Myocyte (in vitro differentiated cells): ENCODE measurements at regions not wholly inside any gene's neighbourhood (a gene's known extent, or its start where the extent isn't known, plus 50 kb on each side); places are given as distances from the start of the nearest gene placed in this dataset.

Source experiments
- DNase-seq: peaks from one replicate; pipeline ENCODE4 v3.0.0-alpha.2; 2012; ENCODE audit warnings: low read depth

DNA sequence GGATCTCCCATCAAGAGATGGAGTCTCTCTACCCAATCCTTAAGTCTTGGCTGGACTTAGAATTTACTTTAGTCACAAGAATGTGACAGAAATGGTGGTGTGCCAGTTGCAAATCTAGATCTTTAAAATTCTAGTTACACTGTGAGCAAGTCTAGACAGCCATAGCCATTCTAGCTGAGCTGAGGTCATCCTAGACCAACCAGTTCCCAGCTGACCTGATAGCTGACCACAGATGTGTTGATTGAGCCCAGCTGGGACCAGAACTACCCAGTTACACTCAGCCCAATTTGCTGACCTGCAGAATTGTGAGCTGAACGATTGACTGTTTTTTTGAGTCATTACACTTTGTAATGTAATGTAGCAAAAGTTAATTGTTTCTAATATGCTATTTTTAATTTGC lies 251.8 kb downstream of the ADGRL2 start:
- DNase-seq: no peak

DNA sequence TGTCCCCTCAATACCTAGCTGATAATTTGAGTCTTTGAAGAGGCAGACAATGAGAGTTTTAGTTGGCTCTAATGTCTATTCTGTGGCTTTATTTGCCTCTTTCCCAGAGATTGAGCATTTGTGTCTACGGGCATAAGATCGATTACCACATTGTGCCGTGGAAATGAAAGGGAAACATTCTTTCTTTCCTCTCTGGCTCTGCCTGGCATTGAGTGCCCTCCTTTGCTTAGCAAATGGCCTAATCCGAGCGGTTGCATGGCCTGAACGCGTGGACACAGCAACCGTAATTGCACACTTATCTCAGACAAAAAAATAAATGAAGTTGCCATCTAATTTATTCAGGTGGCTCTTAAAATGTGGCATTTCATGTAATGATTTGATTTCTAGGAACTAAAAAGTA lies 247.9 kb downstream of the ADGRL2 start:
- no peak for DNase-seq

DNA sequence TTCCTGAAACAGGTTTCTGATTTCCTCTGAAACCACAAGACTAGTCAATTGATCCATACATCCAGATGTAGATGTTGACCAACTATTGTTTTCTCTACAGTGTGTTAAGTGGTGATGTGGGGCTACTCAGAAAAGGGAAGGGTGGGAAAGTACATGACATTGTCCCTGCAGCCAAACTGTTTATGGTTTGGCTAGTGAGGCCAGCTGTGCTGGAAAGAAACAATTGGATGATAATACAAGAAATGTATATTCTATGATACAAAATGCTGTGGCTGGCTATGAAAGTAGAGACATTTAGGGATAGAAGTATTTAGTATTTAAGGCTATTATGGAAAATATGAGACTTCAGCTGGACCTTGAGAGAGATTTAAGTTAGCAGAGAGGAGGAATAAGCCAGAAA lies 244.5 kb downstream of the ADGRL2 start:
- no peak for DNase-seq

DNA sequence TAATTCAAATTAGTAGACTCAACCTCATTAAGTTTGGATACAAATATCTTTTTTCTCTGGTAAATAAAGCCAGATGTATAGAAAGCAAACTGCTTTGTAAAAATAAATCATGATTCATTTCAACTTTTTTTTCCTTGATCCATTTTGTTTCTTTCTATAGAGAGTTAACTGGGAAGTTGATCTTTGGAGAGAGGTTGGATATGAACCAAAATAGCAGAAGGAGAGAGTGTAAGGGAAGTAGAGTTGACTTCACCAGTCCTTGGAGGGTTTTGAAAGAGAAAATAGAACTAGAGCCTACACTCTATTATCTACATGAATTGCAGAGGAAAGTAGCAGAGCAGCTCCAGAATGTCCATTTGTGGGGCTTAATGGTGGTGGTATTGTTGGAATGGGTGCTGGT lies 243.8 kb downstream of the ADGRL2 start:
- DNase-seq: no peak

DNA sequence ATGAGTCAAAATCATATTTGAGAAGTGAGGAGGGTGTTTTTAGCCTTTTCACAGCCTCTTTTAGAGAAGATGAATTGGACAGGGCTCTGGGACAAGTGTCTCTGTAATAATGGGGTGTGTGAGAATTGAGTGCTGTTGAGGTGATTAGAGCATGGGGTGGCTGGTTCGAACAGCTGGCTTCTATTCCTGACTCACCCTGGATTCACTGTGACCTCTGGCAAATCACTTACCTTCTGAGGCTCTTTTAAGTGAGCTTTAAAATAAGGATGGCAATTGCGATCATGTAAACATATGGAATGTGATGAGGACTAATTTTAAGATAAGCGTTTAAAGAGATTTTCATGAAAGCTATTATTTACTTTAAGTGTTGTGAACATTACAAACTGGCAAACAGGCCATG lies 243.4 kb downstream of the ADGRL2 start:
- no peak for DNase-seq

DNA sequence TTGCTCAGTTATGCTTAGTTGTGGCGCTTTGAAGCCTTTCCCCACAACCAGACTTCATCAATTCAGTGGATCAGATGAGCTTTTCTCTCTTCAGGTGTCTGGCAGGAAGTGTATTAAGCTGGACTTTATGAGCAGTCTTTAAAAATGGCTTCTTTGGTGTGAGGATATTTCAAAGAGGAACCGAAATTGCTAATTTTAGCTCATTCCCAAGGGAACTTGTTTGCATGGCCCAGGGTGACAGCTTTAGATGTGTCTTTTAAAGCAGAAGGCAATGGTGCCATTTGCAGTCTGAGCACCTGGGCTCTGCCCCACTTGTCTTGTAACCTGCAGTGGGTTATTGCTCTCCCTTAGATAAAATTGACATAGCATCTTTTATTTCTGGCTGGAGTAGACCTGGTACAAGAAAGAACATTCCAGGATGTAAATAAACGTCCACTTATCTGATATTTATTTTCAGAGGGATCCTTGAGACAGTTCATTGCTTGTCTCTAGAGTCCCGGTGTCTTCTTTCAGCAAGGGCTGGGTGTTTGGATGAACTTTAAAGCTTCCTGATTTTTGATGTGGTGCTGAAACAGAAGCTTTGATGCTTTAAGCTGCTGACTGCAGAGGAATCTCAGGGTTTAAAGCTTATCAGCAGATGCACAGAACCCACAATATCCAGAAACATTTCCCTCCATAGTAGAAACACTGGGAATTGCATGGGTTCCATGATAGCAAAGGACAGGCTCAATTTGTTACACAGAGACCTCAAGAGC lies 241.7 kb downstream of the ADGRL2 start:
- DNase-seq: no peak
